Stimulated activated CD4-positive, alpha-beta T cell treated with anti-CD3 and anti-CD28 coated beads, Interleukin-2, amount 100 ng/mL, for 4 hours (primary cell): ENCODE measurements at regions not wholly inside any gene's neighbourhood (a gene's known extent, or its start where the extent isn't known, plus 50 kb on each side); places are given as distances from the start of the nearest gene placed in this dataset.

ENCODE experiments used
- DNase-seq: peaks from one replicate; pipeline ENCODE4 v3.0.0-alpha.2; 2020; ENCODE audit warnings: low read depth

DNA sequence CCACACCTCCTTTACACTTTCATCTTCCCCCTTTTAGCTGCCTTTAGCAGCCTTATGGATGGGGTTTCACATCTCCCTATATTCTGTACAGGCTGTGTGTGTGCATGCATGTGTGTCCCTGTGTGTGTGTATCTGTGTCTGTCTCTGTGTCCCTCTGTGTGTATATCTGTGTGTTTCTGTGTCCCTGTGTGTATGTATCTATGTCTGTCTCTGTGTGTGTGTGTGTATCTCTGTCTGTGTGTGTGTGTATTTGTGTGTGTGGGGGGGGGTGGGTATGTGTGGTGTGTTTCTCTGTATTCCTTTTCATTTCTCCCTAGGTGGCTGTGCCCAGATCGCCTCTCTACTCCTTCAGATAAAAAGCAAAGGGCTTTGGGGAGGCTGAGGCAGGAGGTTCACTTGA is 52.2 kb upstream of the CD83 start:
- DNase-seq = no peak

DNA sequence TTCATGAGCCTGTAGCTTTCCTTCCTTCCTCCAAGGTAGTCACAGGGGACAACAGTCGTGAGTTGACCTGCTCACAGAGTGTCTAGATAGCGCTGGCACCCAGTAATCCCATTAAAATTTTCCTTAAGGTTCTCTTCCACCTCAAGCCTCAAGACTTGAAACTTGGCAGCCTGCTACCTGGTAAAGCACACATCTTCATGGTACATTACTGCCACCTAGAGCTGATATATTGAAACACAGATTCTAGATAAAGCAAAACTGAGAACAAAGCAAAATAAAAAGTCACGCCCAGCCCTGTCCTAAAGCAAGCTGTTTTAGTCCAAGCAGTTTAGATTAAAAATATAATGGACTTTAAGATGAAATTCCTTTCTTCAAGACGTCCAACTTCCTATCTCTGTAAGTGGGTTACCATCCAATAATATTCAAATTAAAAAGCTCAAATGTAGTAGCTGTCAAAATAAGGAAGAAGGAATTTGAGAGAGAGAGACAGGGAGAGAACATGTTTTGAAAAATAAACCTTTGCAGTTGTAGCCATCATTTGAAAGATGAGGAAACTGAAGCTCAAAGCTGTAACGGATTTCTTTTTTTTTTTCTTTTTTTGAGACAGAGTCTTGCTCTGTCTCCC is 50.7 kb upstream of the CD83 start:
- DNase-seq = no peak

DNA sequence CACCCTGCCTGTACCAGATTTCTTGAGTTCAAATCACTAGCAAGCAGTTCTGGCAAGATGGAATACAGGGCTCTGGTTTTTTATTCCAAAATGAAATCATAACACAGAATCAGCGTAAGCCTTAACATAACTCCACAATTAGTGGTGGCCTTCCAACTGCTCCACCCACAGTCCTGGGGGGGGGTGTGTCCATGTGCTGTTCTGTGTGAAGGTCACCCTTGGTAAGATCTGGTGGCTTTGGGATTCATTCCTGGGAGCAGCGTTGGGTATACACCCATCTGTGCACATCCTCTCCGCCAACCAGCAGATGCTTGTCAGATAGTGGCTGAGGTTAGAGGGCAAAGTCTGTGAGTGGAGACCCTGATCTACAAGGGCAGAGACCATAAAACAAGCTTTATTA is 49.9 kb upstream of the CD83 start:
- DNase-seq = no peak
